ENCODE measurements at regions not wholly inside any gene's neighbourhood (a gene's known extent, or its start where the extent isn't known, plus 50 kb on each side); places are given as distances from the start of the nearest gene placed in this dataset.
A peak's percentile ranks its signal among the peaks of the same experiment; 100 is the strongest.

DNA sequence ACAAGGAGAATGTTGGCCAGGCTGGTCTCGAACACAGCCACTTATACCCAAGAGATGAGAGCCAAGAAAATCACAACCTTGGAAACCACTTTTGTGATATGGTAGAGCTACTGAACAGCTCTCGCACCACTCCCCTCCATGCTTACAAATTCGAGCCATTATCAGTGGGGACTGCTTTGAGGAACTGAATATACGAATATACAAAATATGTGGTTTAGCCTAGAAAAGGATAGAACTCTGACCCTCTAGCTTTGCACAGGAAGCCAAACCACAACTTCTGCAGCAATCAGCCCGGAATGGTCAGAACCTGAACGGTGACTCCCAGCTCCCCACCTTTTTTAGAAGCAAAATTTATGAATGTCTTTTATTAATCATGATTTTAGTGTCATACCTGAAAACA is 129.8 kb upstream of the TMEM132C start:
- no peak for DNase-seq

DNA sequence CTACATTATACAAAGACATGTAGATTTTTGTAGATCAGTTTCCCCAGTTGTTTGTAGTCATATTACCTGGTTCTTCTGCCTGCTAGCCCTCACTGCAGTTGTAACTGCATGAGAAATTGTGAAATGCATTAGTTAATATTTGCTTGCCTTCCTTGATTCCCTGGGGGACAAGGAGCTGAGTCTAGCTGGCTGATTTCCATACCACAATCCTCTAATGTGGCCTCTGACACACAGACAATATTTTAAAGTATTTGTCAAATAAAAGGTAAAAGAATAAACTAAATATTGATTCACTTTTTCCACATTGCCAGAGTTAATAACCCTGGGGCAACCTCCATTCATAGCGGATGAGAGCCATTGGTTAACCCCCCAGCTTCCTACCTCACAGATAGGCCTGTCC is 128.8 kb upstream of the TMEM132C start:
- DNase-seq = no peak

DNA sequence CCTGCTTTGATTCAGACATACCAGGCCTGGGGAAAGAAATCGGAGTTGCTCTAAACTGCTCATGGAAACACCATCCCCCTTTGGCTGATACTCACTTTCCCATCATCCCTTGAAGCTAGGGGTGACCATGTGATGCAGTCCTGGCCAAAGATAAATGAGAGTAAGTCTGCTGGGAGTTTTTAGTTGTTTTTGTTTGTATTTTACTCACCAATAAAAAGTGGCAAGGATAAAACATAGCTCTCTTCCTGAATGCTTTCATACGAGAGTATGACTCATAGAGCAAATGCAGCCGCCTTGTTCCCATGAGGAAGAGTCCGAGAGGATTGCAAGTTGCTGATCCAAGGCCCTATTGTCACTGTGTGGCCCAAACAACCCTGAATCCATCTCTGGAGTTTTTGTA is 126.4 kb upstream of the TMEM132C start:
- DNase-seq = no peak

DNA sequence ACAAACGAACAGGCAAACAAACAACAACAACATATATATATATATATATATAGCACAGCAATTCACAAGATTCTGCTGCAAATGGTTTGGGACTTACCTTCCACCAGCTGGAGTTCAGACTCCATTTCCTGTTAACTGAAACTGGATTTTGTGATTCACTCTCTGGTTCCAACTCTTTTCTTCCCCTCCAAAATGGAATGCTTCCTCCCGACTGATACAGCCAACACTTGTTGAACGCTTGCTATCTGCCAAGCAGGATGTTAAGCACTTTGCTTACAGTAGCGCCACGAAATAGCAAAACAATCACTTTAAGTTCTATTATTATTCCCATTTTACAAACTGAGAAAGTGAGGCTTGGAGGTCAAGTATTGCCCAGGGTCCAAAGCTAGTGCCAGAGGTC is 116.0 kb upstream of the TMEM132C start:
- DNase-seq = no peak

DNA sequence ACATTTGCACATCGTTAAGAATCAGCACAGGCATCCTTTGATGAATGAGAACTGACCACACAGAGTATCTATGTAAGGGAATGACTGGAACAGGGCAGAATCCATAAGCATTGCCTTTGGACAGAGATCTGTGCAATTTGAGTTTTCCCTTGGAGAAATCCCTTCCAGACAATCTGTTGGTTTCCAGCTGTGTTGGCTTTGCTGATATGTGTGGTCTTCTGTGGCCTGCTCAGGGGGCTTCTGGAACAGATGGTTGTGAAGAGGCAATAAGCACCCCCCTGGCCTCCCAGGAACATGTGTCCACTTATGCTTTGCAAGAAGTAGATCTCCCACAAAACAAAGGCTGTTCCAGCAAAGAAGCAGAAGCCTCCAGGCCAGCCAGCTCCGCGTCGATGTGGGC is 111.4 kb upstream of the TMEM132C start:
- DNase-seq = no peak

DNA sequence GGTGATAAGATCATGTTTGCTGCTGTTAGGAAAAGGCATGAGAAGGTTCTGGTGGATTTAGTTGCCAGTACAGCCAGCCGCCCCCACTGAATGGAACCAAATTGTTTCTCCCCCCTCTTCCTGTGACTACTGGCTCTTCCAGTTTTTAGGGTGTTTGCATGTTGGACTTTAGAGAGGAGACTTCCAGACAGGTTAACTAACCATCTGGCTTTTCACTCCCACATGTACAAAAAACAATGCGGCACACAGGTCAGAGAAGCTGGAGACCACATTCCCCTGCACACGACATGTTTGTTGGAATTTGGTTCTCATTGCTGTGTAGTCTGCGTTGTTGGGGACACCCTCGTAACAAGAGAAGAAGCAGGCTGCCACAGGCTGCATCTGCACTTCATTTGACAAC is 103.9 kb upstream of the TMEM132C start:
- no peak for DNase-seq

DNA sequence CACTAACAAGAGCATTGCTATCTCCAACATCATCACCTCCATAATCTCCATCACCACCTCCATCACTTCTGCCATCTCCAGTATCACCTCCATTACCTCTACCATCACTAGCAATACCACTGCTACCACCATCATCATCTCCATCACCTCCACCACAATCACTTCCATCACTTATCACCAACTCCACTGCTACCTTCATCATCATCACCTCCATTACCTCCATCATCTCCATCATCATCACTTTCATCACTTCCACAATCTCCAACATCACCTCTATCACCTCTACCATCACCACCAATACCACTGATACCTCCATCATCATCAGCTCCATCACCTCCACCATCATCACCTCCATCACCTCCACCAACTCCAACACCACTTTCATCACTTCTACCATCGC is 102.4 kb upstream of the TMEM132C start:
- no peak for DNase-seq

DNA sequence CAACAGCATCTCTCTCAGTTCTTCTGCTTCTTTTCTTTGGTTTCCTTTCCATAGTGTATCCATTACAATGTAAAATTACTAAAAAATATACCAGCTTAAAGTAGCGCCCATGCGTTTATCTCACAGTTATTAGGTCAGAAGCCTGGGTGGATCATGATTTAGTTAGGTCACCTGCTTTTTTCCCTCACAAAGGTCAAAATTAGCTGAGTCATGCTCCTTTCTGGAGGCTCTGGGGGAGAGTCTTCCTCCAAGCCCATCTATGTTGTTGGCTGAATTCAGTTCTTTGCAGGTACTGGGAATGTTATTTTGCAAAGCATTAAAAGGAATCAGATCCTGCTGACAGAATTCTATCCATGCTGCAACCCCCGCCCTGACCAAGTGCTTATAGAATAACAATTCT is 101.6 kb upstream of the TMEM132C start:
- no peak for DNase-seq

DNA sequence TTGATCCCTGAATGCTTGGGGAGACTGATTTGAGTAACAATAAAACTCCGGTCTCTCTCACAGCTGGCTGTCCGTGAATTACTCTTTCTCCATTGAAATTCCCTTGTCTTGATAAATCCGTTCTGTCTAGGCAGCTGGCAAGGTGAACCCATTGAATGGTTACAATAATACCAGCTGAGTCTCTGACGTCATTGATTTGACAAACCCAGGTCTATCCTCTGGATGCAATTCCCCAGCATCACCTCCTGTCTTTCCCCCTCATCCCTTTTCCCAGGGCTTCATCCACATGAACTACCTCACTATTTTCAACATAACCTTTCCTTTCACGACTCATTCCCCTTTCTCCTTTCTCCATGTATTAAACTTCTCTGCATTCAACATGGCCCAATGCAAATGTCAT is 98.7 kb upstream of the TMEM132C start:
- DNase-seq = no peak

DNA sequence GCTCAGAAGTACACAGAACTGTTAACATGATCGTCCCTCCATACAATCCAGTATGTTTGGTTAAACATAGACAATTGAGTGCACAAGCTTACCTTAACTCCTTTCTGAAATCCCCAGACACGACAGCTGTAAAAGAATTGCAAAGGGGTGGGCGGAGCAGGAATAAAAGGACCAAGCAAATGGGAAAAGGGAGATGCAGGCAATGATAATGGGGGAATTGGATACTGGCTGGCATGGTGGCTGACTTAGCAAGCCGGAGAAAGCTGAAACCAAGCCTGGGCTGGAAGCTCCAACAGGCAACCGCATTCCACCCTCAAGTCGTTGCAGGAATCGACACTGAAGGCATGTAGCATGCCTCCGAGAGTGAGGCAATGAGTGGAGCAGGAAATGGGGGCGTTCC is 96.8 kb upstream of the TMEM132C start:
- no peak for DNase-seq

DNA sequence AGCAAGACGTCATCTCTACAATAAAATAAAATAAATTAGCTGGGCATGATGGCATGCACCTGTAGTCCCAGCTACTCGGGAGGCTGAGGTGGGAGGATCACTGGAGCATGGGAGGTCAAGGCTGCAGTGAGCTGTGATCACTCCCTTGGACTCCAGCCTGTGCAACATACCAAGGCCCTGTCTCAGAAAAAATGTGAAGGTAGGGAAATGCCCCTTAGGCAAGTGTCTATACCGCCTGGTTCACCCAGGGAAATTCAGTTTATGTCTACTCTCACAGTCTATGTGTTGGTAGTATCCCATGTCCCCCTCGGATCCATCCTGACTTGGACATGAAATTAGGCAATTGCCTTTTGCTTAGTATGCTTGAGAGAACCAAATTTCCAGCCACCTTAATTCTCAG is 88.4 kb upstream of the TMEM132C start:
- no peak for DNase-seq

DNA sequence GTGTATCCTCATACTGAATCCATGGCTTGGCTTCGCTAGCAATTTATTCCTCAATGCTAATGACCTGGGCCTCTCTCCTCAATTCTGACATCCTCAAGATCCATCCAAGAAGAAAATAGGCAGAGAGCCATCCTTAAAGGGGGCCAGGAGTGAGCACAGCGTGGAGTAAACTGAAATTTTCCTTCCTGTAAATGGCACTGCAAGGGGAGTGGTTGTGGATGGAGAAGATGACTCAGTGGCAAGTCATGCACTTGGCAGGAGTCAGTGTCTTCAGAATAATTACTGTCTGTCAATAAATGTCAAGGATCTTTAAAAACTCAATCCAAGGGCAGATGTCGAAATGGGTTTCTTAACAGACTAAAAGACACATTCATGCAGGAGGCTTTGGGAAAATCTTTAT is 88.0 kb upstream of the TMEM132C start:
- DNase-seq = no peak

DNA sequence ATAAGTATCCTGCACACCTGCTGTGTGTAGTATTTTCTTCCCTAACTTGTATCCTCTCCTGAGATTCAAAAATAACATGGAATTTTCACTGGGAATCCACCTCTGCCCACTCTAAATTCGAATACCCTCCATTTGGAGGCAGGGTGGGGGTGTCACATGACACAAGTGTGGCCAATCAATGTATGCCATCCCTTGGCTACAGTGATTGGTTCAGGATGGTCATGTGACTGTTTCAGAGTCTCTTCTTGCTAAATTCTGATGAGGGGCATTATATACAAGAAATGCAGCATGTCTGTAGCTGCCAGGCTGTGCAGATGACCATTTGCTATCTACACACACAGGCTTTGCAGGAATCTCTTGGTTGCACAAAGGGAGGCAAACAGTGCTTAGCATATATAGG is 86.8 kb upstream of the TMEM132C start:
- no peak for DNase-seq

DNA sequence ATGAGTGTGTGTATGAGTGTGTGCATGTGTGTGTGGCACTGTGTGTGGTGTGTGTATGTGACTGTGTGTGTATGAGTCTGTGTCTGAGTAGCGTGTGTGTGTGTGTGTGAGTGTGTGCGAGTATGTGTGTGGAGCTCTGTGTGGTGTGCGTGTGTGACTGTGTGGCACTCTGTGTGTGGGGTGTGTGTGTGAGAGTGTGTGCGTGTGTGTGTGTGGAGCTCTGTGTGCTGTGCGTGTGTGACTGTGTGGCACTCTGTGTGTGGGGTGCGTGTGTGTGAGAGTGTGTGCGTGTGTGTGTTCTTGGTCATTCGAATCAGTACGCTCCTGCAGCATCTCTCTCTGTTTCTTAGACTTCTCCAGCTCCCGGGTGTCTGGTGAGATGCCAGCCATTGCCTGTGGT is 76.9 kb upstream of the TMEM132C start:
- DNase-seq = no peak

DNA sequence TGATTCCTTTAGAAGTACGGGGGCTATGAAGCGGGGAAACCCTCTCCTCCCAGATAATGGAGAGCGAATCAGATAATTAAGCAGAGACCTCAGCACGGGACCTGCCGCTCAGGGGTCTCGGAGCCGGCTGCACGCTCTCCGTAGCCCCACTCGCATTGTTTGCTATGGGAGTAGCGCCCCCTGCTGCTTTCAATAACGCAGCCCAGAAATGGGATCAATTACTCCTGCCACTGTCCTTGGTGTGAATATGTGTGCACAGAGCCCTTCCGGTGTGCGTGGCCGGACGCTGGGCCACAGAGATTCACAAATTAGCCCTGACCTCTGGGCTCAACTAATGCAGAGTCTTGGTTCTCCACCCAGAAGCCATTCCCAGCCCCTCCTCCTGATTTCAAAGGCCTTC is 76.4 kb upstream of the TMEM132C start:
- DNase-seq = peak in 28 of 51 donors; percentile 0 to 31 (median 6)

DNA sequence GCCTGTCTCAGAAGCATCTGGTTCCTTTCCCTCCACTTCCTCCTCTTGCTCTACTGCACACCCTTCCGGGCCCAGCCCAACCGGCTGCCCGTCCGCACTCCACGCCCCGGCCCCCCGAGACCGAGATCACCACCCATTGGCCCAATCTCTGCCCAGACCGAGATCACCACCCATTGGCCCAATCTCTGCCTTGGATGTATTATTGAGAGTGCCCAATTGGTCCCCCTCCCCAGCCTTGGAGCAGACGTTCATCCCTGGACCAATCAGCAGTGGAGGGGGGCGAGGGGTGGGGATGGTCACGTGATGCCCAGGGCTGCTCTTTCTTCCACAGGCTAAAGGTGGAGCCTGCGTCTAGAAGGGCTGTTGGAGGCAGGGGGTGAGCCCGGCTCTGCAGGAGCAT is 75.6 kb upstream of the TMEM132C start:
- DNase-seq = no peak

DNA sequence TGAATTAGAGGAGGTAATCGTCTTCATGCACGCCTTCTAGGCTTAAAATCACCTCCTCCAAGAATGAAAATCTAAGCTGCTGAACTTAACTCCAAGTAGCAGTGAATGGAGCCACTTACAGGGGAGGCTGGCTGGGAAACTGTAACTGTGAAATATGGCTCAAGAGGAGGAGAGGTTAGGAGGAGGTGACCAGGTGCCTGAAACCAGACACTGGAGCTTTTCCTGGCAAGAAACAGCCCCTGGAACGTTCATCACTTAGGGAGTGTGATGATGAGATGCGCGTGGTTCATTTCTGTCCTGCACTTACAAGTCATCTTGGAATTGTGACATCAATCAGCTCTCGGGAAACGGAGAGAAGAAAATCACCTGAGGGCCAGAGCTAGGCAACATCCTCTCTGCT is 62.3 kb upstream of the TMEM132C start:
- DNase-seq = no peak

DNA sequence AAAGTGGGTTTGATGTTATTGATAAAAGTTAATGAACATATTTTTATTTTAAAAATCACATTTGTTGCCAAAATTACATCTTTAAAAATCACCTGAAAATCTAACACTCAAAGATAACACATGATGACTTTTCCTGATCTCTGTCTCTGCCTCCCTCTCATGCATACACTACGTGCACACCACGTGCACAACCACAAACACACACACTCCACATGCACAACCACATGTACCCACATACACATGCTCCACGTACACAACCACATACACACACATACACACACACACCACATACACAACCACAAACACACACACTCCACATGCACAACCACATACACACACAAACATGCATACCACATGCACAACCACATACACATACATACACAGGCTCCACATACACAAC is 61.8 kb upstream of the TMEM132C start:
- DNase-seq = no peak

DNA sequence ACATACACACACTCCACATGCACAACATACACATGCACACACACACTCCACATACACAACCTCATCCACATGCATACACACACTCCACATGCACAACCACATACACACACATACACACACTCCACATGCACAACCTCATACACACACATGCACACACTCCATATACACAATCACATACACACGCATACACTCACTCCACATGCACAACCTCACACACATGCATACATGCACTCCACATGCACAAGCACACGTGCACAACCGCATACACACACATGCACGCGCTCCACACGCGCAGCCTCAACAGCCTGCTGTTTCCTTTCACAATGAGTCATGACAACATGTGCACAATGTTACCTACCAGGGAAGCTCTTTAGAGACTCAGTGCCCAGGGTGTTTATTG is 61.2 kb upstream of the TMEM132C start:
- no peak for DNase-seq

Data from hypothalamus (tissue), 51 donors.